GM19351 (cell line): ENCODE measurements at regions not wholly inside any gene's neighbourhood (a gene's known extent, or its start where the extent isn't known, plus 50 kb on each side); places are given as distances from the start of the nearest gene placed in this dataset.

Experiments
- ATAC-seq: cut with Tn5 transposase; IDR thresholded peaks from one replicate; pipeline ENCODE4 v1.9.1; 2021; ENCODE audit warnings: mild to moderate bottlenecking, moderate library complexity; ENCODE audit not compliant: unreplicated experiment

DNA sequence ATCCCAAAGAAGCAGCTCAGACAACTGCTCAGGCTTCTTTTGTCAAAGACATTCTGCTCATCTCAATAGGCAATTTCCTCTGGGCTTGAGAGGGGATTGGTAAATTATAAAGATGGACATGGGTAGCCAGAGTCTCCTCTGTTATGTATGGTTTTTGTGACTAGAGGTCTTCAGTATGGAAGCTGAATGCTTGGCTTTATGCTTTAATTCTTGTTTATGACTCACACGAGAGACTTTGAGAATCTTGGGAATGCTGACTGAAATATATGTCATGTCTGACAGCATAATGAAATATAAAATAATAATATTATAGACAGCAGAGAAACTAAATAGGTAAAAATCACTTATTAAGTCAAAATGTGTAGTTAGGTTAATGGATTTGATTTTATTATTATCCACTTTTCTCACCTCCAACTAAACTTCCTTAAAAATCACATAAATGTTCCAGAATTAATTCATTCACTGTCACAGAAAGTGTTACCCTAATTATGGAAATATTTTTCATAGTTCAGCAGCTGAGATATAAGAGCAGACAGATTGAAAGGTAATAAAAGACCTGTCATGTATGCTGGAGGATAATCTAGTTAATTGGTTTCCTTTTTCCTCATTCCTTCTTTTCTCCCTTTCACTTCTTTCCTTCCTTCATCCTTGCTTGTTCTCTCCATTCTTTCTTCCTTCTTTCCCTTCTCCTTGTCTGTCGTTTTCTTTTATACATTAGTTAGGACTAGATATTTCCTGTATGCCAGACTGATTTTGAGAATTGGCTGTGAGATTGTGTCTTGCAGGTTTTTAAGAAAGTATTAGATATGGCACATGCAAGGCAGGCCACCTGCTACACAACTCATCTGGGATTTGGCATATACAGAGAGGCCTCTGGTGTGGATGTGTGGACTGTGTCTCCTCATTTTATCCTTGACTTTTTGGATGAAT lies 1866.1 kb upstream of the NUDT12 start:
- no peak for ATAC-seq

GRCh38 chr5:105414067-105414466 lies 1851.5 kb upstream of the NUDT12 start:
- no peak for ATAC-seq

- ATAC-seq = no peak
Observed at GRCh38 chr5:105413406-105413990, 1850.9 kb upstream of the NUDT12 start.

DNA sequence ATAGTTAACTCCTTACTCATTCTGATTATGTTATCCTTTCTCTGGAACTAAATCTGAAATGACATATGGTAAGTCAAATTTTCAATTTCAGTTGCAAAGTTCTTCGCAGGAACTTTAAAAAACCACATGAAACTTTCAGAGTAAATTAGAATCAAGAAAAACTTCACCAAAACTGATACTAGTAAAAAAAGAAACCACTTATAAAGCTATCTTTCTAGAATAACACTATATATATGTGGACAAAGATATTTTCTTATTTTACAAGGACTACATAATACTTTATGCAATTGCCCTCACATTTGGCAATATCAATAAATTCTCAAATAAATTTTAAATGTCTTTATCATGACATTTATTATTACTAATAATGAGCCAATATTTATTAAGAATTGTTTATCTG lies 1847.1 kb upstream of the NUDT12 start:
- ATAC-seq = no peak

DNA sequence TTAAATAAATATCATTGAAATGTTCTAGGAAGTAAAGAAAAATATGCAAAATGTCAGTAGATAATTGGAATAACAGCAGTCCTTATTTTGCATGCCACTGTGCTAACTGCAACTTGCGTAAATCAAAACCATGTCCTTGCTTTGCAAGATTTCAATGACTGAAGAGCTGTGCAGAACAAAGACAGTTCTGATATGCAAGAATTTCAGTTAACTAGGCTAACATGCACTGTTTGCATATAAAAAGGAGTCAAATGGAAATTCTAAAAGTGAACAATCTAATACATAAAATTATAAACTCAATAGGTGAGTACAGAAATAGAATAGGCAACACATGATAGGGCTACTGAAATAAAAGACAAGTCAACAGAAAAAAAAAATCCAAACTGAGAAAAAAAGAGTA lies 1844.6 kb upstream of the NUDT12 start:
- no peak for ATAC-seq

DNA sequence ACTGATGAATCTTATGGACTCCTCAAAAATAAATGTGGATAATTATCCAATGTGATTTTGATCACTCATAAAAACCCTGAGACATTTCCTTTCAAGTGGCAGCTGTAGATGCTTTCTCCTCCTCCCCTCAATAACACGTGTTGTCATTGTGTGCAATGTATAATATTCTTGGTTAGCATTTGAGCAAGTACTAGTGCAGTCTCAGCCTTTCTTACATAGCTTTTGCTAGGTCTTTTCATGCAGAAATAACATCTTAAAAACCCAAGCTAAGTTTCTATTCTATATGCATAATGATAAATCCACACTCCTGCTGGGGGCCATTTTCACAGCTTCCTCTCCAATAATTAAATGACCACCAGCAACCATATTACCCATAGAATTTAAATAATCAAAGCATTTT lies 1835.2 kb upstream of the NUDT12 start:
- no peak for ATAC-seq

DNA sequence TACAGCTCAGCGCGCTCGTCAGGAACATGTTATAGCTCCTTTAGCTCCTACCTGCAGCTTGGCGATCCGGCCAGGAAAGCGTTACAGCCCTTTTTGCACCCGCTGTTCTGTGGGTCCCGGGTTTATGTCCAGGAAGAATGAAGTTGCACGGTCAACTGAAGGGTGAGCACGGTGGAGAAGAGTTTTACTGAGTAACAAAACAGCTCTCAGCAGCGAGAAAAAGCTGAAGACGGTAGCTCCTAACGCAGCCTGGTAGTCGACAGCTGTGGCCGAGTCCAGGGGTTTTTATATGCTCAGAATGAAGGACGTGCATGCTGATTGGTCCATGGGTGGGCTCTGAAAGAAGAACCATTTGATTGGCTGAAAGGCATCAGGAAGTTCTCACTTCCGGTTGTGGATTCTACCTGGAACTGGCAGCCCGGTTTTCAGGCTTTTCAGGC lies 1830.1 kb upstream of the NUDT12 start:
- ATAC-seq = no peak

DNA sequence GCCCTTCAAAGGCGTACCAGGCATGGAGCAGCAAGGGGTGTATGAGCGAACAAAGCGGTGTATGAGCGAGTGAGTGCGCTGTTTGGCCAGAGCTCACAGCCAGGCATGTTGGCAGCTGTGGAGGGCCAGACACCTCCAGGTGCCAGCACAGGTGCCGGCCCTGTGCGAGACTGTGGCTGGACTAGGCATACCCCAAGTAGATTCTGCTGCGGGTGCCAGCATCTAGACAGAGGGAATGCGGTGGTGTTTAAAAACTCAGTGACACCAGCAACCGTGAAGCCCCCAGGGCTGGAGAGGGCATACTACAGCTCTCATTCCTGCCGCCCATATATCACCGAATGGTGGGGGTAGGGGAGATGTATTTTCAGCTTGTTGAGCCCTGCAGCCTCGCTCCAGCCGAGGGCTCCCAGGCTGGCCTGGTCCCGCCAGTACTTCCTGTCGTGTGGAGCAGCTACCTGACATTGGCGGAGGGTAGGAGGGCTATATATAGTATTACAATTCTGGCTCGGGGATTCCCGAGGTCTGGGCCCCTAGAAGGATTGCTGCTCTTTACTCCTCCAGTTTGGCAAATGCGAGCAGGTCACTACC lies 1829.6 kb upstream of the NUDT12 start:
- no peak for ATAC-seq

GRCh38 chr5:105380126-105380525 lies 1817.5 kb upstream of the NUDT12 start:
- no peak for ATAC-seq

GRCh38 chr5:105371169-105371568 lies 1808.6 kb upstream of the NUDT12 start:
- no peak for ATAC-seq

GRCh38 chr5:105350486-105351140 lies 1788.0 kb upstream of the NUDT12 start:
- ATAC-seq = no peak

GRCh38 chr5:105331558-105331957 lies 1769.0 kb upstream of the NUDT12 start:
- no peak for ATAC-seq

DNA sequence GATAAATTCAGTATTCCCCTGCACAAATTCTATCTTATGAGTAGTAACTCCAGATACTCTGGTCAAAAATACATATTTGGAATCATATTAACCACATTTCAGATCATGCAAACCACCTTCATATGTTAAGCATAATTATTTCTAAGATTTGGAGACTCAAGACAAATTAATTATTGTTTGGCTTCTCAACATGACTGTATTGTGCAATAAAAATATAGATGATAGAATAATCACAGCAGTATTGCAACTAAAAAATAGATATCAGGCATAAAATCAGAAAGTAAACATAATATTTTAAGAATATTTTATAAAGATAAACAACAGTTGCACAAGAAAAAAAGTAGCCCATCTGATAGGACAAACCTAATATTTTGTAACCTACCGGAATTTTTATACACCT lies 1767.6 kb upstream of the NUDT12 start:
- ATAC-seq = no peak

- no peak for ATAC-seq
Observed at GRCh38 chr5:105304859-105305258, 1742.3 kb upstream of the NUDT12 start.

DNA sequence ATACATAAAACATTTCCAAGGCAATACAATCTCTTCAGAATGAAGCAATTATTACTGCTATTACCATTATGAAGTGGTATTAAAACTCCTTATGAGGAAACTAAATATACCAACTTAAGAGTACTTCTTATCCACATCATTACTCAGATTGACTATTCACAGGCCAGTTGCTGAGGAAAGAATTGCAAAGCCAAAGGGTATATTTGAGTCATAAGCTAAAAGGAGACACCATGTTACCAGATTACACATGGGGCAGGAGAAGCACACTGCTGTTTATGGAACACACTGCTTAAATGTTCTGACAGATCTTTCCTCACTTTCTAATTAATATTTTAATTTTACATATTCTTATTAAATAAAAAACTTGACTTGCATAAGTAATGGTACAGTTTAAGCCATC lies 1726.4 kb upstream of the NUDT12 start:
- no peak for ATAC-seq

GRCh38 chr5:105283134-105283533 lies 1720.5 kb upstream of the NUDT12 start:
- no peak for ATAC-seq

DNA sequence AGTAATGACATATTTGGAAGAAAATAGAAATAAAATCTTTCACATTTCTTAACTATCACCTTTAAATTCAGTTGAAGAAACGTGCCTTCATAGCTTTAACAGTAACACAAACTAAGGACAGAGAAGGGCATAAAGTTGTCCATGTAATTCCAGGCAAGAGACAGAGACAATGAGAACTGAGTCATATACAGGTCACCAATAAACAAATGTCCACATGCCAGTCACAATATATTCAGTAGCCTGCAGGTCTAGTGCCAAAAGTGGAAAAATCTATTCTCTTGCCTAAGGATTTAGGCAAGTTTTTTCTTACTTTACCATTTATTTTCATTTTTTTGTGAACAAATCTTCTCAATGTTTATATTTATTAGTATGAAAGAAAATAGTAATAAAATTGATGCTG lies 1711.5 kb upstream of the NUDT12 start:
- no peak for ATAC-seq

DNA sequence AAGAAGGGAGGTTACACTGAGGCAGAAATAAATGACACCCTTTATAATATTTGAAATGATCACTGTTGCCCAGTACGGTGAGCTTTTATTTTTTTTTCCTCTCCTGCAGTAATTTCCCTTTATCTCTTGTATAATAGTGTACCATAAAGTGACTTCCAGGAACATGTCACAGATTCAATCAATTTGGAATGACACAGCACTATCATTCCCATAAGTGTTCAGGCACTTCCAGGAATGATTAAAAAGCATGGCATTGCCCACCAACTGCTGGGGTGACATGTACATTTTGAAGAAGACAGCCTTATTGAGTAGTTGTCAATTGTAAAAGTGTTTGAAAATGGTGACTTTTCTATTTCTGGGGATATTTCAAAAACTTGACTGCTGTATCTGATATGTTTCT lies 1700.9 kb upstream of the NUDT12 start:
- ATAC-seq = no peak

- ATAC-seq = no peak
Observed at GRCh38 chr5:105259581-105260217, 1697.1 kb upstream of the NUDT12 start.

- ATAC-seq = no peak
Observed at GRCh38 chr5:105238561-105238960, 1676.0 kb upstream of the NUDT12 start.
